ENCODE measurements at regions not wholly inside any gene's neighbourhood (a gene's known extent, or its start where the extent isn't known, plus 50 kb on each side); places are given as distances from the start of the nearest gene placed in this dataset.
"Not testable (repeated sequence)": the region's sequence is repeated elsewhere in the genome, so short reads cannot be mapped to it uniquely, and the experiment has no call there.

DNA sequence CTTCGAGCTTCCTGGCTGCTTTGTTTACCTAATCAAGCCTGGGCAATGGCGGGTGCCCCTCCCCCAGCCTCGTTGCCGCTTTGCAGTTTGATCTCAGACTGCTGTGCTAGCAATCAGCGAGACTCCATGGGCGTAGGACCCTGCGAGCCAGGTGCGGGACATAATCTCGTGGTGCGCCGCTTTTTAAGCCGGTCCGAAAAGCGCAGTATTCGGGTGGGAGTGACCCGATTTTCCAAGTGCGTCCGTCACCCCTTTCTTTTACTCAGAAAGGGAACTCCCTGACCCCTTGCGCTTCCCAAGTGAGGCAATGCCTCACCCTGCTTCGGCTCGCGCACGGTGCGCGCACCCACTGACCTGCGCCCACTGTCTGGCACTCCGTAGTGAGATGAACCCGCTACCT is 889.3 kb upstream of the NUDT12 start:
- not testable (repeated sequence) for H3K9ac ChIP-seq (ENCODE audit: low read depth in 1 of 2, low read length in 2 of 2); H3K36me3 ChIP-seq (ENCODE audit: control insufficient read depth in 4 of 4, insufficient read depth in 3 of 4, low read depth in 1 of 4, low read length in 3 of 4); H3K4me3 ChIP-seq (ENCODE audit: low read depth in 1 of 3, low read length in 3 of 3); DNase-seq (ENCODE audit: low spot score); H3K4me1 ChIP-seq (ENCODE audit: control insufficient read depth in 4 of 4, insufficient read depth in 4 of 4, low read length in 3 of 4); H3K27me3 ChIP-seq (ENCODE audit: control insufficient read depth in 4 of 4, insufficient read depth in 4 of 4, low read length in 3 of 4); H3K27ac ChIP-seq (ENCODE audit: low read depth in 1 of 2, low read length in 2 of 2); H3K9me3 ChIP-seq (ENCODE audit: control insufficient read depth in 4 of 4, low read length in 3 of 4)
- 85% methylated on average over 28 of the region's 28 CpGs for WGBS

DNA sequence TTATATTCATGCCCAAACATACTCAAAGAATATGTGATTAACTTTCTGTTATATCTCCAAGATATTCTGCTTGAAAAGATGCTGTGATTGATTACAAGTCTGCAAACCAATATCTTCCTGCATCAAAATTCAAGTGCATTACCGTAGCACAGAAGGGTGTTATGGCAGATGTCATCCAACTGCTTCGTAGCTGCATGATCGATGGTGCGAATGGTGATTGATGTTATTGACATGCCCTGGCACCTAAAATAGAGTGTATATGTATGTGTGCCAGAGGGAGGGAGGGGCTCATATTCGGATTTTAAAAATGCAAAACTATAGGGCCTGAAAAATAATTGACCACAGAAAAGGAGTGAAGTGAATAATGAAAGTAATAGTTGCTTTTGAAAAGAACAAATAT is 882.1 kb upstream of the NUDT12 start:
- 82% methylated on average over 5 of the region's 5 CpGs for WGBS

More for the DNA sequence above, 882.1 kb upstream of the NUDT12 start:
- H3K27me3 ChIP-seq (ENCODE audit: control insufficient read depth in 4 of 4, insufficient read depth in 4 of 4, low read length in 3 of 4), result no peaks in the 10 kb centered on the region
- H3K27ac ChIP-seq (ENCODE audit: low read depth in 1 of 2, low read length in 2 of 2), result no peak overlapping the region
- no peak overlapping the region for H3K4me3 ChIP-seq (ENCODE audit: low read depth in 1 of 3, low read length in 3 of 3)
- DNase-seq (ENCODE audit: low spot score), result no peak
- no peaks in the 10 kb centered on the region for H3K4me1 ChIP-seq (ENCODE audit: control insufficient read depth in 4 of 4, insufficient read depth in 4 of 4, low read length in 3 of 4)
- TF ChIP-seq RAD21 (IDR thresholded peaks at IDR 0.05), result no peak
- TF ChIP-seq YY1 (IDR thresholded peaks at IDR 0.05), result no peak
- TF ChIP-seq, protein P1, sequence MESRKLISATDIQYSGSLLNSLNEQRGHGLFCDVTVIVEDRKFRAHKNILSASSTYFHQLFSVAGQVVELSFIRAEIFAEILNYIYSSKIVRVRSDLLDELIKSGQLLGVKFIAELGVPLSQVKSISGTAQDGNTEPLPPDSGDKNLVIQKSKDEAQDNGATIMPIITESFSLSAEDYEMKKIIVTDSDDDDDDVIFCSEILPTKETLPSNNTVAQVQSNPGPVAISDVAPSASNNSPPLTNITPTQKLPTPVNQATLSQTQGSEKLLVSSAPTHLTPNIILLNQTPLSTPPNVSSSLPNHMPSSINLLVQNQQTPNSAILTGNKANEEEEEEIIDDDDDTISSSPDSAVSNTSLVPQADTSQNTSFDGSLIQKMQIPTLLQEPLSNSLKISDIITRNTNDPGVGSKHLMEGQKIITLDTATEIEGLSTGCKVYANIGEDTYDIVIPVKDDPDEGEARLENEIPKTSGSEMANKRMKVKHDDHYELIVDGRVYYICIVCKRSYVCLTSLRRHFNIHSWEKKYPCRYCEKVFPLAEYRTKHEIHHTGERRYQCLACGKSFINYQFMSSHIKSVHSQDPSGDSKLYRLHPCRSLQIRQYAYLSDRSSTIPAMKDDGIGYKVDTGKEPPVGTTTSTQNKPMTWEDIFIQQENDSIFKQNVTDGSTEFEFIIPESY (IDR thresholded peaks at IDR 0.05), result no peak
- TF ChIP-seq RXRA (IDR thresholded peaks at IDR 0.05), result no peak
- TF ChIP-seq TAF1 (conservative IDR thresholded peaks at IDR 0.05), result no peak
- TF ChIP-seq GABPA (IDR thresholded peaks at IDR 0.05 in 1 of 2, conservative IDR thresholded peaks at IDR 0.05 in 1 of 2), result no peak
- TF ChIP-seq, protein P2, sequence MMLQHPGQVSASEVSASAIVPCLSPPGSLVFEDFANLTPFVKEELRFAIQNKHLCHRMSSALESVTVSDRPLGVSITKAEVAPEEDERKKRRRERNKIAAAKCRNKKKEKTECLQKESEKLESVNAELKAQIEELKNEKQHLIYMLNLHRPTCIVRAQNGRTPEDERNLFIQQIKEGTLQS (IDR thresholded peaks at IDR 0.05), result no peak
- TF ChIP-seq FOXA2 (IDR thresholded peaks at IDR 0.05), result no peak
- TF ChIP-seq HNF4A (conservative IDR thresholded peaks at IDR 0.05), result no peak
- TF ChIP-seq, protein P3, sequence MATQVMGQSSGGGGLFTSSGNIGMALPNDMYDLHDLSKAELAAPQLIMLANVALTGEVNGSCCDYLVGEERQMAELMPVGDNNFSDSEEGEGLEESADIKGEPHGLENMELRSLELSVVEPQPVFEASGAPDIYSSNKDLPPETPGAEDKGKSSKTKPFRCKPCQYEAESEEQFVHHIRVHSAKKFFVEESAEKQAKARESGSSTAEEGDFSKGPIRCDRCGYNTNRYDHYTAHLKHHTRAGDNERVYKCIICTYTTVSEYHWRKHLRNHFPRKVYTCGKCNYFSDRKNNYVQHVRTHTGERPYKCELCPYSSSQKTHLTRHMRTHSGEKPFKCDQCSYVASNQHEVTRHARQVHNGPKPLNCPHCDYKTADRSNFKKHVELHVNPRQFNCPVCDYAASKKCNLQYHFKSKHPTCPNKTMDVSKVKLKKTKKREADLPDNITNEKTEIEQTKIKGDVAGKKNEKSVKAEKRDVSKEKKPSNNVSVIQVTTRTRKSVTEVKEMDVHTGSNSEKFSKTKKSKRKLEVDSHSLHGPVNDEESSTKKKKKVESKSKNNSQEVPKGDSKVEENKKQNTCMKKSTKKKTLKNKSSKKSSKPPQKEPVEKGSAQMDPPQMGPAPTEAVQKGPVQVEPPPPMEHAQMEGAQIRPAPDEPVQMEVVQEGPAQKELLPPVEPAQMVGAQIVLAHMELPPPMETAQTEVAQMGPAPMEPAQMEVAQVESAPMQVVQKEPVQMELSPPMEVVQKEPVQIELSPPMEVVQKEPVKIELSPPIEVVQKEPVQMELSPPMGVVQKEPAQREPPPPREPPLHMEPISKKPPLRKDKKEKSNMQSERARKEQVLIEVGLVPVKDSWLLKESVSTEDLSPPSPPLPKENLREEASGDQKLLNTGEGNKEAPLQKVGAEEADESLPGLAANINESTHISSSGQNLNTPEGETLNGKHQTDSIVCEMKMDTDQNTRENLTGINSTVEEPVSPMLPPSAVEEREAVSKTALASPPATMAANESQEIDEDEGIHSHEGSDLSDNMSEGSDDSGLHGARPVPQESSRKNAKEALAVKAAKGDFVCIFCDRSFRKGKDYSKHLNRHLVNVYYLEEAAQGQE (IDR thresholded peaks at IDR 0.05), result no peak
- TF ChIP-seq, protein P4, sequence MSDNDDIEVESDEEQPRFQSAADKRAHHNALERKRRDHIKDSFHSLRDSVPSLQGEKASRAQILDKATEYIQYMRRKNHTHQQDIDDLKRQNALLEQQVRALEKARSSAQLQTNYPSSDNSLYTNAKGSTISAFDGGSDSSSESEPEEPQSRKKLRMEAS (IDR thresholded peaks at IDR 0.05), result no peak
- TF ChIP-seq, protein P5, sequence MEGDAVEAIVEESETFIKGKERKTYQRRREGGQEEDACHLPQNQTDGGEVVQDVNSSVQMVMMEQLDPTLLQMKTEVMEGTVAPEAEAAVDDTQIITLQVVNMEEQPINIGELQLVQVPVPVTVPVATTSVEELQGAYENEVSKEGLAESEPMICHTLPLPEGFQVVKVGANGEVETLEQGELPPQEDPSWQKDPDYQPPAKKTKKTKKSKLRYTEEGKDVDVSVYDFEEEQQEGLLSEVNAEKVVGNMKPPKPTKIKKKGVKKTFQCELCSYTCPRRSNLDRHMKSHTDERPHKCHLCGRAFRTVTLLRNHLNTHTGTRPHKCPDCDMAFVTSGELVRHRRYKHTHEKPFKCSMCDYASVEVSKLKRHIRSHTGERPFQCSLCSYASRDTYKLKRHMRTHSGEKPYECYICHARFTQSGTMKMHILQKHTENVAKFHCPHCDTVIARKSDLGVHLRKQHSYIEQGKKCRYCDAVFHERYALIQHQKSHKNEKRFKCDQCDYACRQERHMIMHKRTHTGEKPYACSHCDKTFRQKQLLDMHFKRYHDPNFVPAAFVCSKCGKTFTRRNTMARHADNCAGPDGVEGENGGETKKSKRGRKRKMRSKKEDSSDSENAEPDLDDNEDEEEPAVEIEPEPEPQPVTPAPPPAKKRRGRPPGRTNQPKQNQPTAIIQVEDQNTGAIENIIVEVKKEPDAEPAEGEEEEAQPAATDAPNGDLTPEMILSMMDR (IDR thresholded peaks at IDR 0.05; ENCODE audit: low read depth, low read length, missing input control), result no peak
- no peak for TF ChIP-seq FOXA1 (IDR thresholded peaks at IDR 0.05)
- no peak for TF ChIP-seq HNF4G (IDR thresholded peaks at IDR 0.05)
- TF ChIP-seq JUND (IDR thresholded peaks at IDR 0.05), result no peak
- no peaks in the 10 kb centered on the region for H3K9me3 ChIP-seq (ENCODE audit: control insufficient read depth in 4 of 4, low read length in 3 of 4)
- H3K9ac ChIP-seq (ENCODE audit: low read depth in 1 of 2, low read length in 2 of 2), result no peak overlapping the region
- H3K36me3 ChIP-seq (ENCODE audit: control insufficient read depth in 4 of 4, insufficient read depth in 3 of 4, low read depth in 1 of 4, low read length in 3 of 4), result no peaks in the 10 kb centered on the region

Measured in liver (tissue), 8 donors.